NCI-H82 (cell line): ENCODE measurements at regions not wholly inside any gene's neighbourhood (a gene's known extent, or its start where the extent isn't known, plus 50 kb on each side); places are given as distances from the start of the nearest gene placed in this dataset.
"Not testable (repeated sequence)": the region's sequence is repeated elsewhere in the genome, so short reads cannot be mapped to it uniquely, and the experiment has no call there.

Experiments
- DNase-seq: peaks from one replicate; lab custom pipeline; 2025; lab: John Stamatoyannopoulos, UW

- no peak for DNase-seq
These were observed 174.5 kb downstream of the CD83 start for GRCh38 chr6:14292119-14292518.

- DNase-seq, result no peak
These were observed 176.8 kb downstream of the CD83 start for GRCh38 chr6:14294270-14294951.

GRCh38 chr6:14296698-14297097, 179.1 kb downstream of the CD83 start:
- DNase-seq, result not testable (repeated sequence)

GRCh38 chr6:14297118-14297517, 179.5 kb downstream of the CD83 start:
- not testable (repeated sequence) for DNase-seq

GRCh38 chr6:14300189-14300588, 182.6 kb downstream of the CD83 start:
- peak; percentile 55 for DNase-seq

- not testable (repeated sequence) for DNase-seq
These were observed 183.1 kb downstream of the CD83 start for GRCh38 chr6:14300721-14301120.

GRCh38 chr6:14301477-14301876, 183.9 kb downstream of the CD83 start:
- not testable (repeated sequence) for DNase-seq

GRCh38 chr6:14305131-14305530, 187.6 kb downstream of the CD83 start:
- no peak for DNase-seq

GRCh38 chr6:14305624-14306023, 188.1 kb downstream of the CD83 start:
- peak; percentile 35 for DNase-seq

GRCh38 chr6:14306151-14306906, 188.8 kb downstream of the CD83 start:
- no peak for DNase-seq

GRCh38 chr6:14309516-14309915, 191.9 kb downstream of the CD83 start:
- no peak for DNase-seq

- peak; percentile 45 for DNase-seq
These were observed 192.4 kb downstream of the CD83 start for GRCh38 chr6:14309951-14310445.

GRCh38 chr6:14310960-14311359, 193.4 kb downstream of the CD83 start:
- no peak for DNase-seq

- no peak for DNase-seq
These were observed 195.0 kb downstream of the CD83 start for GRCh38 chr6:14312587-14312986.

GRCh38 chr6:14313248-14313647, 195.7 kb downstream of the CD83 start:
- DNase-seq, result no peak

- DNase-seq, result no peak
These were observed 197.8 kb downstream of the CD83 start for GRCh38 chr6:14315353-14315752.

GRCh38 chr6:14316651-14317386, 199.2 kb downstream of the CD83 start:
- DNase-seq, result peak; percentile 54

GRCh38 chr6:14317387-14317970, 199.9 kb downstream of the CD83 start:
- no peak for DNase-seq

GRCh38 chr6:14320332-14320731, 202.8 kb downstream of the CD83 start:
- no peak for DNase-seq

GRCh38 chr6:14321992-14322772, 204.6 kb downstream of the CD83 start:
- peak; percentile 30 for DNase-seq

- DNase-seq, result no peak
These were observed 205.3 kb downstream of the CD83 start for GRCh38 chr6:14322841-14323240.
